ENCODE measurements at regions not wholly inside any gene's neighbourhood (a gene's known extent, or its start where the extent isn't known, plus 50 kb on each side); places are given as distances from the start of the nearest gene placed in this dataset.

DNA sequence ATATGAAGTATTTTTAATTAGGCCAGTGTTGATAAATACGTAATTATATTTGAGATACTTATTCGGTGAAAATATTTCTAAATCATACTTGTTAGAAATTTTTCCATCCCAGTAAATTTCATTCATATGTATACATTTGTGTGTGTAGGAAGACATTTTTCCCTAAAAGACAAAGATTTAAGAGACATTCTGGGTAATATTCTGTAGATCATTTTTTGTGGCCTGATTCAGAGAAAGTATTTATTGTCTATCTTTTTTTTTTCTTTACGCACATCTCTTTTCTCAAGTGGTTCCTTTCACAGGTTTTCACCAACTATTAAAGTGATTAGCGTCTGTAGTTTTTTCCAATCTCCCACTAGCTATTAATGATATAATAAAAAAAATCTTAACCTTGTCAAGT, 224.1 kb downstream of the MEF2C start:
- H3K4me1 ChIP-seq (ENCODE audit: control insufficient read depth, insufficient read depth, low read length): peaks cover 2% of the 10 kb centered on the region; the same call in 1 of the 2 replicates
- in situ Hi-C loops (cut with MboI; ENCODE audit: low sequenced_read_pairs) (no loop called here), intact Hi-C loops (cut with micrococcal nuclease) (no loop called here), dilution Hi-C loops (cut with HindIII; ENCODE audit: low sequenced_read_pairs, unreplicated experiment) (no loop called here)
- H2BK15ac ChIP-seq (ENCODE audit: low read depth, low read length): no peak overlapping the region
- H4K5ac ChIP-seq (ENCODE audit: low read depth, low read length): no peak overlapping the region
- H3K27me3 ChIP-seq (ENCODE audit: control insufficient read depth, insufficient read depth, low read length): peaks cover 27% of the 10 kb centered on the region
- no peak for ATAC-seq (ENCODE audit: low read depth)
- H4K20me1 ChIP-seq (ENCODE audit: insufficient read depth, low read length): no peaks in the 10 kb centered on the region
- no peak overlapping the region for H2AFZ ChIP-seq (replicated peaks; ENCODE audit: low read length, poor library complexity)
- no peak overlapping the region for H2BK20ac ChIP-seq (ENCODE audit: low read depth, low read length)
- H3K36me3 ChIP-seq (ENCODE audit: control insufficient read depth, insufficient read depth, low read length): no peaks in the 10 kb centered on the region
- H3K56ac ChIP-seq (ENCODE audit: extremely low read depth, insufficient read depth, low read length): no peak overlapping the region
- H2AK9ac ChIP-seq (replicated peaks; ENCODE audit: low read depth, low read length, poor library complexity): no peak overlapping the region
- no CpG with 5 or more reads among the region's 4 CpGs for WGBS, 2 experiments (ENCODE audit: extremely low coverage in 2 of 2, insufficient read length in 1 of 2)
- no peak for DNase-seq
- CTCF ChIA-PET: interaction anchor here (1.0 kb wide), 1 partner anchor 16 kb away, joined by 4 read pairs; no protein-coding TSS in a partner anchor
- no TSS peak for BruUV-seq (replicated peaks)
- H3K18ac ChIP-seq (ENCODE audit: low read depth, low read length): no peak overlapping the region
- H3K27ac ChIP-seq (ENCODE audit: insufficient read depth, low read length): no peak overlapping the region
- H2BK120ac ChIP-seq (ENCODE audit: low read depth, low read length): no peak overlapping the region
- H3K9ac ChIP-seq (ENCODE audit: low read depth, low read length): no peak overlapping the region
- no peak overlapping the region for H3K4me3 ChIP-seq (ENCODE audit: insufficient read depth, low read depth, low read length)
- no peak overlapping the region for H3K4ac ChIP-seq (ENCODE audit: low read depth, low read length)
- no peaks in the 10 kb centered on the region for H3K9me1 ChIP-seq (ENCODE audit: insufficient read depth, low read length)
- no peak overlapping the region for H3K23ac ChIP-seq (ENCODE audit: low read depth, low read length)
- TF ChIP-seq MAZ (IDR thresholded peaks at IDR 0.05; ENCODE audit: borderline replicate concordance, low read depth, low read length) (no peak), RFX5 (IDR thresholded peaks at IDR 0.05; ENCODE audit: low read depth, low read length) (no peak), MXI1 (IDR thresholded peaks at IDR 0.05; ENCODE audit: borderline replicate concordance, low read depth, low read length) (no peak), RCOR1 (IDR thresholded peaks at IDR 0.05; ENCODE audit: insufficient replicate concordance, low read length) (no peak), POLR2A (IDR thresholded peaks at IDR 0.05; ENCODE audit: low read depth, low read length) (no peak), CEBPB (IDR thresholded peaks at IDR 0.05; ENCODE audit: low read depth, low read length) (no peak), CHD1 (IDR thresholded peaks at IDR 0.05; ENCODE audit: low read depth, low read length) (no peak), RAD21 (IDR thresholded peaks at IDR 0.05; ENCODE audit: low read length) (no peak), SMC3 (IDR thresholded peaks at IDR 0.05; ENCODE audit: low read depth, low read length) (no peak), MAFK (IDR thresholded peaks at IDR 0.05; ENCODE audit: low read depth, low read length) (no peak), BHLHE40 (IDR thresholded peaks at IDR 0.05; ENCODE audit: low read depth, low read length) (no peak), FOS (IDR thresholded peaks at IDR 0.05; ENCODE audit: low read depth, low read length) (no peak)
- TF ChIP-seq, protein P1, sequence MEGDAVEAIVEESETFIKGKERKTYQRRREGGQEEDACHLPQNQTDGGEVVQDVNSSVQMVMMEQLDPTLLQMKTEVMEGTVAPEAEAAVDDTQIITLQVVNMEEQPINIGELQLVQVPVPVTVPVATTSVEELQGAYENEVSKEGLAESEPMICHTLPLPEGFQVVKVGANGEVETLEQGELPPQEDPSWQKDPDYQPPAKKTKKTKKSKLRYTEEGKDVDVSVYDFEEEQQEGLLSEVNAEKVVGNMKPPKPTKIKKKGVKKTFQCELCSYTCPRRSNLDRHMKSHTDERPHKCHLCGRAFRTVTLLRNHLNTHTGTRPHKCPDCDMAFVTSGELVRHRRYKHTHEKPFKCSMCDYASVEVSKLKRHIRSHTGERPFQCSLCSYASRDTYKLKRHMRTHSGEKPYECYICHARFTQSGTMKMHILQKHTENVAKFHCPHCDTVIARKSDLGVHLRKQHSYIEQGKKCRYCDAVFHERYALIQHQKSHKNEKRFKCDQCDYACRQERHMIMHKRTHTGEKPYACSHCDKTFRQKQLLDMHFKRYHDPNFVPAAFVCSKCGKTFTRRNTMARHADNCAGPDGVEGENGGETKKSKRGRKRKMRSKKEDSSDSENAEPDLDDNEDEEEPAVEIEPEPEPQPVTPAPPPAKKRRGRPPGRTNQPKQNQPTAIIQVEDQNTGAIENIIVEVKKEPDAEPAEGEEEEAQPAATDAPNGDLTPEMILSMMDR (conservative IDR thresholded peaks at IDR 0.05; ENCODE audit: low read depth, low read length): no peak
- TF ChIP-seq, protein P2, sequence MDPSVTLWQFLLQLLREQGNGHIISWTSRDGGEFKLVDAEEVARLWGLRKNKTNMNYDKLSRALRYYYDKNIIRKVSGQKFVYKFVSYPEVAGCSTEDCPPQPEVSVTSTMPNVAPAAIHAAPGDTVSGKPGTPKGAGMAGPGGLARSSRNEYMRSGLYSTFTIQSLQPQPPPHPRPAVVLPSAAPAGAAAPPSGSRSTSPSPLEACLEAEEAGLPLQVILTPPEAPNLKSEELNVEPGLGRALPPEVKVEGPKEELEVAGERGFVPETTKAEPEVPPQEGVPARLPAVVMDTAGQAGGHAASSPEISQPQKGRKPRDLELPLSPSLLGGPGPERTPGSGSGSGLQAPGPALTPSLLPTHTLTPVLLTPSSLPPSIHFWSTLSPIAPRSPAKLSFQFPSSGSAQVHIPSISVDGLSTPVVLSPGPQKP (IDR thresholded peaks at IDR 0.05; ENCODE audit: borderline replicate concordance, low read depth, low read length): no peak
- TF ChIP-seq, protein P3, sequence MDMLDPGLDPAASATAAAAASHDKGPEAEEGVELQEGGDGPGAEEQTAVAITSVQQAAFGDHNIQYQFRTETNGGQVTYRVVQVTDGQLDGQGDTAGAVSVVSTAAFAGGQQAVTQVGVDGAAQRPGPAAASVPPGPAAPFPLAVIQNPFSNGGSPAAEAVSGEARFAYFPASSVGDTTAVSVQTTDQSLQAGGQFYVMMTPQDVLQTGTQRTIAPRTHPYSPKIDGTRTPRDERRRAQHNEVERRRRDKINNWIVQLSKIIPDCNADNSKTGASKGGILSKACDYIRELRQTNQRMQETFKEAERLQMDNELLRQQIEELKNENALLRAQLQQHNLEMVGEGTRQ (IDR thresholded peaks at IDR 0.05; ENCODE audit: low read depth, low read length): no peak
- no peak overlapping the region for H2BK5ac ChIP-seq (ENCODE audit: low read depth, low read length, poor library complexity, severe bottlenecking)
- no peak overlapping the region for H2AK5ac ChIP-seq (ENCODE audit: low read depth, low read length)
- H4K91ac ChIP-seq (ENCODE audit: insufficient read depth, low read depth, low read length): no peak overlapping the region
- H3K14ac ChIP-seq (replicated peaks; ENCODE audit: low read depth, low read length): no peak overlapping the region
- POLR2A ChIA-PET (ENCODE audit: unreplicated experiment): no interaction called here
- H3K9me3 ChIP-seq (ENCODE audit: control insufficient read depth, insufficient read depth, low read length): no peaks in the 10 kb centered on the region
- H3K79me1 ChIP-seq (ENCODE audit: low read depth in 1 of 2, low read length in 2 of 2): no peaks in the 10 kb centered on the region
- H4K8ac ChIP-seq (ENCODE audit: low read depth in 2 of 2, low read length in 2 of 2): no peak overlapping the region
- H3K4me2 ChIP-seq (ENCODE audit: low read depth, low read length): no peak overlapping the region

Data from IMR-90 (cell line).